ENCODE measurements at regions not wholly inside any gene's neighbourhood (a gene's known extent, or its start where the extent isn't known, plus 50 kb on each side); places are given as distances from the start of the nearest gene placed in this dataset.

DNA sequence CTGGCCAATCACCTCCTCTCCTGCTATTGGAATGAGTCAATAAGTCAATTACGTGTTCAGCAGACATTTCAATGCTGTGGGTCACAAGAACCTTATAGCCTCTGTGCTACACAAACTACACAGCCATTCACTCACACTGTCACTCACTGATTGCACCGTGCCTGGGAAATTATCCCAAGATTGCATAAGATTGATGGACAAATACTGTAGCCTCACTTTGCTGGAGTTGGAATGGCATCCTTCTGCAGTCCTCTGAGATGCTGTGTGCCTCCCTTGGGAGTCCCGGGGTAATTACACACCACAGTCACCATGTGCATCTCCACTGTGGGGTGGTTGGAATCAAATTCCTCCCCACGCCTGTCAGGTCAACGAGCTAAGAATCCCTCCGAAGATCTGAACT lies 358.7 kb upstream of the MGMT start:
- TF ChIP-seq POLR2A (IDR thresholded peaks at IDR 0.05) = no peak
- TF ChIP-seq, protein P1, sequence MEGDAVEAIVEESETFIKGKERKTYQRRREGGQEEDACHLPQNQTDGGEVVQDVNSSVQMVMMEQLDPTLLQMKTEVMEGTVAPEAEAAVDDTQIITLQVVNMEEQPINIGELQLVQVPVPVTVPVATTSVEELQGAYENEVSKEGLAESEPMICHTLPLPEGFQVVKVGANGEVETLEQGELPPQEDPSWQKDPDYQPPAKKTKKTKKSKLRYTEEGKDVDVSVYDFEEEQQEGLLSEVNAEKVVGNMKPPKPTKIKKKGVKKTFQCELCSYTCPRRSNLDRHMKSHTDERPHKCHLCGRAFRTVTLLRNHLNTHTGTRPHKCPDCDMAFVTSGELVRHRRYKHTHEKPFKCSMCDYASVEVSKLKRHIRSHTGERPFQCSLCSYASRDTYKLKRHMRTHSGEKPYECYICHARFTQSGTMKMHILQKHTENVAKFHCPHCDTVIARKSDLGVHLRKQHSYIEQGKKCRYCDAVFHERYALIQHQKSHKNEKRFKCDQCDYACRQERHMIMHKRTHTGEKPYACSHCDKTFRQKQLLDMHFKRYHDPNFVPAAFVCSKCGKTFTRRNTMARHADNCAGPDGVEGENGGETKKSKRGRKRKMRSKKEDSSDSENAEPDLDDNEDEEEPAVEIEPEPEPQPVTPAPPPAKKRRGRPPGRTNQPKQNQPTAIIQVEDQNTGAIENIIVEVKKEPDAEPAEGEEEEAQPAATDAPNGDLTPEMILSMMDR (IDR thresholded peaks at IDR 0.05) = no peak
- 84% methylated on average over 6 of the region's 6 CpGs for WGBS, 2 donors
- H3K4me3 ChIP-seq (ENCODE audit: low read depth, poor library complexity, severe bottlenecking) = no peak overlapping the region
- intact Hi-C loops (cut with DNase I; ENCODE audit: low total_unique reads) = no loop called here
- DNase-seq (ENCODE audit: low spot score in 2 of 2) = peak in 1 of 2 donors; percentile 59

DNA sequence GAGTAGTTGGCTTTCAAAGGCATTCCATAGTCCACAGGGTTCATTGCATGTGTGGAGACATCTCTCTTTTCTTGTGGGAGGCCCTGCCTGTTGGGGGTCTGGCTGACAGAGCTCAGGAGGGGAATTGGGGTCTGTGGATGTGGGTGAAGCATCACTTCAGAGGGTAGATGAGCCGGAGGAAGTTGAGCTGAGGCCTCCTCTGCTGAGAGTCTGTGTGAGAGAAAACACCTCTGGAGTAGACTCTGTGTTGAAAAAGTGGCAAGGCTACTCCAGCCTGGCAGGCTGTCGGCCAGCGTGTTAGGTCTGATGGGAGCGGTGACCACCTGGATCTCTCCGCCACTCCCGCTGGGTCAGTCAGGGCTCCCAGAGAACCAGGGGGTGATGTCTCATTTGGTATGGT lies 358.0 kb upstream of the MGMT start:
- DNase-seq (ENCODE audit: low spot score in 2 of 2) = peak in 1 of 2 donors; percentile 61
- TF ChIP-seq, protein P1 (IDR thresholded peaks at IDR 0.05) = no peak
- no peak for TF ChIP-seq POLR2A (IDR thresholded peaks at IDR 0.05)
- no peak overlapping the region for H3K4me3 ChIP-seq (ENCODE audit: low read depth, poor library complexity, severe bottlenecking)
- intact Hi-C loops (cut with DNase I; ENCODE audit: low total_unique reads) = no loop called here
- 94 to 97% methylated on average over 6 of the region's 6 CpGs for WGBS, 2 donors

DNA sequence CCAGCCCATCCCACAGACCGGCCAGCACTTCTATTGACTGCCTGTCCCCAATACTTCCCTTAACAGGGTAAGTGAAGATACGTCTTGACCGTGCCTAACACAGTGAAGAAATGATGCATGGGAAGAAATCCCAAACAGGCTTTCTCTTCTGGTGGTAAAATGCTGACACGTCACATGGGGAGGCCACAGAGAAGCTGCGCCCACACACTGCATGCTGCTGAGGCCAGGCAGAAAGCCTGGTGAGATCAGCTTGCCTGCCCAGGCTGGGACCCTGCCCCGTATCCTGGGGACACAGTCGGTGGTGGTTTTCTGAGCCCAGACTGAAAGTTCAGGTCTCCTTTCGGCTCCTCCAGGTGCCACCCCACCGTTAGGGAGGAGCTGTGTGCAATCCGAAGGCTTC lies 356.3 kb upstream of the MGMT start:
- 87 to 92% methylated on average over 9 to 10 of the region's 10 CpGs for WGBS, 2 donors
- intact Hi-C loops (cut with DNase I; ENCODE audit: low total_unique reads) = no loop called here
- no peak for TF ChIP-seq POLR2A (IDR thresholded peaks at IDR 0.05)
- TF ChIP-seq, protein P1 (IDR thresholded peaks at IDR 0.05) = no peak
- H3K4me3 ChIP-seq (ENCODE audit: low read depth, poor library complexity, severe bottlenecking) = no peak overlapping the region
- DNase-seq (ENCODE audit: low spot score in 2 of 2) = peak in 1 of 2 donors; percentile 63

DNA sequence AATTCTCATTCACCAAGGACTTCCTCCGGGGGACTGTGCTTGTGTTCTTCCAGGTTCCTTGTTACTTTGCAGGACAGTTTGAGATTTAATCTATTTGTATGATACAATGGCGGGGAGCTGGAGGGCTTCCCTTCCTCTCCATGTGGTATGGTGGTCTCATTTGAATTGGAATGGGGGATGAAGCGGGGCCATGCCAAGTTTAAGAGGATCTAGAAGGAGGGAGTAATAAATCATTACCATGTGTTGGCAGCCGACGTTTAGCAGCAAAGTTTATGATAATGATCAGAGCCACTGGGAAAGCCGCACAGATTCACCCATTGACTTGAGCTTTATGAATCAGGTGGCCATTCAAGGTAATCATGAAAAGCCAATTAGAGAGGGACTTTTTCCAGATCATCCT lies 355.1 kb upstream of the MGMT start:
- H3K4me3 ChIP-seq (ENCODE audit: low read depth, poor library complexity, severe bottlenecking) = no peak overlapping the region
- intact Hi-C loops (cut with DNase I; ENCODE audit: low total_unique reads) = no loop called here
- TF ChIP-seq, protein P1 (IDR thresholded peaks at IDR 0.05) = no peak
- TF ChIP-seq POLR2A (IDR thresholded peaks at IDR 0.05) = no peak
- 52 to 55% methylated on average over 6 of the region's 6 CpGs for WGBS, 2 donors
- DNase-seq (ENCODE audit: low spot score in 2 of 2) = peak in 1 of 2 donors; percentile 26

DNA sequence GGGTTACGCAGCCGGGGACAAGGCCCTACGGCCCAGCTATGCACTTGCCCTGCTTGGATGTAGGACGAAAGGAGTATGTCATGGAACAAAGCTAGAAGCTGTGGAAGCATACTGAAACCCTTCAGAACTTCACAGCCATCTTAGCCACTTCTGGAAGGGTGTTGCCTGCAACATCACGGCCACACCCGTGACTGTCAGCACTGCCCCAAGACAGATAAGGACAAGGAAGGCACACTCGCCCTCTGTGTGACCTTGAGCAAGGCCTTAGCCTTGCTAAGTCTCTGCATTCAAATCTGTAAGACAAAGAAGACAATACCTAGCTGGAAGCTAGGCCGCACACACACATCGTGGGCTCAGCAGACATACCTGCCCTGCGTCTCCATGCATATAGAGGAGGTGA lies 352.5 kb upstream of the MGMT start:
- intact Hi-C loops (cut with DNase I; ENCODE audit: low total_unique reads) = no loop called here
- TF ChIP-seq, protein P1 (IDR thresholded peaks at IDR 0.05) = no peak
- no peak for TF ChIP-seq POLR2A (IDR thresholded peaks at IDR 0.05)
- 76 to 89% methylated on average over 10 of the region's 10 CpGs for WGBS, 2 donors
- DNase-seq (ENCODE audit: low spot score in 2 of 2) = peak in 1 of 2 donors; percentile 36
- H3K4me3 ChIP-seq (ENCODE audit: low read depth, poor library complexity, severe bottlenecking) = no peak overlapping the region

DNA sequence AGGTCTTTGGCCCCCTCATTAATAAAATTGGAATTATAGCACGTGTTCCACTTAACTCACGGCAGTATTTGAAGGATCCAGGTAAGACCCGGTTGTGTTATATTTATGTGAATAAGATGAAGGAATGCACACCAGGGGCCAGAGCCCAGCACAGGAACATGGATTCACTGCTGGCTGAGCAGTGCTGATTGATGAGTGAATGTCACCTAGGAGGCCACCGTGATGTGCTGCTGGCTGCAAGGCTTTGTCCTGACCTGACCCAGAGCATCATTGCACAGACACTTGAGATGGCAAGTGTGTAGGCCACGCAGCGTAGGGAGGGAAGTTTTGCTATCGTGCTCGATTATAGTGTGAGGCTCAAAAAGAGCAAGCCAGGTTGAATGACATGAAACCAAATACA lies 350.7 kb upstream of the MGMT start:
- TF ChIP-seq POLR2A (IDR thresholded peaks at IDR 0.05) = no peak
- TF ChIP-seq, protein P1 (IDR thresholded peaks at IDR 0.05) = no peak

More for the DNA sequence above, 350.7 kb upstream of the MGMT start:
- no peak overlapping the region for H3K4me3 ChIP-seq (ENCODE audit: low read depth, poor library complexity, severe bottlenecking)
- intact Hi-C loops (cut with DNase I; ENCODE audit: low total_unique reads) = no loop called here
- 89 to 91% methylated on average over 8 of the region's 8 CpGs for WGBS, 2 donors
- DNase-seq (ENCODE audit: low spot score in 2 of 2) = no peak

All from lower leg skin (tissue), 4 donors.